H9 (cell line): ENCODE measurements at regions not wholly inside any gene's neighbourhood (a gene's known extent, or its start where the extent isn't known, plus 50 kb on each side); places are given as distances from the start of the nearest gene placed in this dataset.

ENCODE experiments used
- DNase-seq: peaks from one replicate; pipeline ENCODE4 v3.0.0-alpha.2; 2017
- H2AFZ ChIP-seq: one replicate; pipeline ENCODE4 v1.6.1; 2013; ENCODE audit warnings: mild to moderate bottlenecking, low read length, control low read depth, moderate library complexity
- H2AK5ac ChIP-seq: 2 replicates; pipeline ENCODE4 v1.6.1; 2013; ENCODE audit warnings: low read length, control low read depth, mixed read lengths; ENCODE audit not compliant: insufficient read length
- H2BK120ac ChIP-seq: one replicate; pipeline ENCODE4 v1.6.1; 2013; ENCODE audit warnings: low read depth, mild to moderate bottlenecking, low read length, control low read depth, inconsistent platforms; ENCODE audit not compliant: poor library complexity, severe bottlenecking
- H2BK12ac ChIP-seq: 2 replicates; pipeline ENCODE4 v1.6.1; 2013; ENCODE audit warnings: low read length, control low read depth, mixed read lengths, low read depth; ENCODE audit not compliant: insufficient read length
- H2BK15ac ChIP-seq: 2 replicates; pipeline ENCODE4 v1.6.1; 2013; ENCODE audit warnings: low read depth, low read length, control low read depth
- H2BK20ac ChIP-seq: one replicate; pipeline ENCODE4 v1.6.1; 2013; ENCODE audit warnings: low read depth, mild to moderate bottlenecking, low read length, control low read depth, inconsistent platforms; ENCODE audit not compliant: poor library complexity, severe bottlenecking
- H2BK5ac ChIP-seq: 2 replicates; pipeline ENCODE4 v1.6.1; 2013; ENCODE audit warnings: low read length, control low read depth, mixed read lengths; ENCODE audit not compliant: insufficient read length
- H3K14ac ChIP-seq: 2 replicates; pipeline ENCODE4 v1.6.1; 2013; ENCODE audit warnings: low read length, control low read depth; ENCODE audit not compliant: insufficient read depth
- H3K18ac ChIP-seq: 2 replicates; pipeline ENCODE4 v1.6.1; 2013; ENCODE audit warnings: low read depth, mild to moderate bottlenecking, mixed read lengths, low read length, control low read depth; ENCODE audit not compliant: insufficient read length
- H3K23ac ChIP-seq: 2 replicates; pipeline ENCODE4 v1.6.1; 2013; ENCODE audit warnings: low read length, control low read depth, mixed read lengths, low read depth; ENCODE audit not compliant: insufficient read length
- H3K23me2 ChIP-seq: 2 replicates; pipeline ENCODE4 v1.6.1; 2013; ENCODE audit warnings: low read depth, mild to moderate bottlenecking, mixed read lengths, low read length, control low read depth; ENCODE audit not compliant: insufficient read length, poor library complexity, severe bottlenecking
- H3K27ac ChIP-seq: 2 replicates; pipeline ENCODE4 v1.5.1; 2013; ENCODE audit warnings: low read length, control low read depth, mixed read lengths, low read depth; ENCODE audit not compliant: insufficient read length
- H3K27me3 ChIP-seq: 2 replicates; pipeline ENCODE4 v1.6.1; 2013; ENCODE audit warnings: low read length, control low read depth, inconsistent platforms; ENCODE audit not compliant: insufficient read depth
- H3K4ac ChIP-seq: 2 replicates; pipeline ENCODE4 v1.6.1; 2013; ENCODE audit warnings: low read depth, mild to moderate bottlenecking, control low read depth, inconsistent platforms, low read length, moderate library complexity
- H3K4me1 ChIP-seq: 2 replicates; pipeline ENCODE4 v1.6.1; 2013; ENCODE audit warnings: low read length, control low read depth, inconsistent platforms; ENCODE audit not compliant: insufficient read depth
- H3K4me2 ChIP-seq: 2 replicates; pipeline ENCODE4 v1.6.1; 2013; ENCODE audit warnings: low read length, control low read depth, mixed read lengths; ENCODE audit not compliant: insufficient read length, insufficient read depth
- H3K56ac ChIP-seq: 2 replicates; pipeline ENCODE4 v1.6.1; 2013; ENCODE audit warnings: low read depth, mild to moderate bottlenecking, mixed read lengths, low read length, control low read depth; ENCODE audit not compliant: insufficient read length
- H3K79me1 ChIP-seq: 2 replicates; pipeline ENCODE4 v1.6.1; 2013; ENCODE audit warnings: low read depth, mild to moderate bottlenecking, moderate library complexity, low read length, control low read depth, inconsistent platforms; ENCODE audit not compliant: insufficient read depth, poor library complexity, severe bottlenecking
- H3K79me2 ChIP-seq: 2 replicates; pipeline ENCODE4 v1.6.1; 2013; ENCODE audit warnings: low read length, control low read depth, inconsistent platforms; ENCODE audit not compliant: insufficient read depth
- H3K9ac ChIP-seq: 2 replicates; pipeline ENCODE4 v1.6.1; 2013; ENCODE audit warnings: low read length, control low read depth, mixed read lengths; ENCODE audit not compliant: insufficient read length; ENCODE audit errors: extremely low read depth
- H3K9me3 ChIP-seq: one replicate; pipeline ENCODE4 v1.6.1; 2013; ENCODE audit warnings: low read depth, low read length, inconsistent platforms; ENCODE audit not compliant: control insufficient read depth
- H3T11ph ChIP-seq: one replicate; pipeline ENCODE4 v1.6.1; 2013; ENCODE audit warnings: mild to moderate bottlenecking, low read length, control low read depth, inconsistent platforms
- H4K20me1 ChIP-seq: one replicate; pipeline ENCODE4 v1.6.1; 2013; ENCODE audit not compliant: control insufficient read depth, insufficient read length, insufficient read depth
- H4K5ac ChIP-seq: 2 replicates; pipeline ENCODE4 v1.6.1; 2013; ENCODE audit warnings: low read depth, mild to moderate bottlenecking, mixed read lengths, low read length, control low read depth; ENCODE audit not compliant: insufficient read length
- H4K8ac ChIP-seq: replicated peaks from 2 replicates; pipeline ENCODE4 v1.6.1; 2013; ENCODE audit warnings: low read length, control low read depth, mixed read lengths, low read depth; ENCODE audit not compliant: insufficient read length
- H4K91ac ChIP-seq: 2 replicates; pipeline ENCODE4 v1.6.1; 2013; ENCODE audit warnings: low read depth, mild to moderate bottlenecking, moderate library complexity, mixed read lengths, low read length, control low read depth; ENCODE audit not compliant: insufficient read length
- H3K27ac Mint-ChIP-seq, 3 experiments: 2 replicates in 2 of 3; 3 replicates in 1 of 3; pipeline ENCODE4 v1.8.0; 2020 to 2021; ENCODE audit warnings: mixed read lengths in 3 of 3, mild to moderate bottlenecking in 1 of 3, moderate library complexity in 1 of 3
- H3K27me3 Mint-ChIP-seq: 2 replicates; pipeline ENCODE4 v1.8.0; 2021; ENCODE audit warnings: low read depth, mild to moderate bottlenecking, moderate library complexity, mixed read lengths
- H3K36me3 Mint-ChIP-seq, 3 experiments: 2 replicates in 2 of 3; 3 replicates in 1 of 3; pipeline ENCODE4 v1.8.0; 2020 to 2021; ENCODE audit warnings: low read depth in 3 of 3, mixed read lengths in 3 of 3; ENCODE audit not compliant: insufficient read depth in 1 of 3
- H3K4me1 Mint-ChIP-seq, 2 experiments: 2 replicates each; pipeline ENCODE4 v1.8.0; 2020; ENCODE audit warnings: mixed read lengths in 2 of 2
- H3K4me3 Mint-ChIP-seq, 2 experiments: 2 replicates in 1 of 2; 3 replicates in 1 of 2; pipeline ENCODE4 v1.8.0; 2020 to 2021; ENCODE audit warnings: mild to moderate bottlenecking in 2 of 2, mixed read lengths in 2 of 2, moderate library complexity in 1 of 2
- H3K9me3 Mint-ChIP-seq, 2 experiments: 2 replicates in 1 of 2; 3 replicates in 1 of 2; pipeline ENCODE4 v1.8.0; 2020; ENCODE audit warnings: mild to moderate bottlenecking in 2 of 2, mixed read lengths in 2 of 2, moderate library complexity in 1 of 2
- CTCF ChIP-seq: fragments of 200-600 bp; sonication (generic); conservative IDR thresholded peaks from 3 replicates; pipeline ENCODE4 v1.8.0; 2021; ENCODE audit warnings: antibody characterized with exemption, mild to moderate bottlenecking
- WGBS: extraction: QIAGEN DNeasy Blood & Tissue Kit; methylation state at CpG from one replicate; pipeline ENCODE4 v1.1.7; 2013; ENCODE audit warnings: missing lambda C conversion rate, low lambda C conversion rate, mixed read lengths; ENCODE audit not compliant: insufficient read length; ENCODE audit errors: extremely low coverage; 5-methylcytosine and 5-hydroxymethylcytosine counted together

- Histone ChIP-seq H2BK120ac (no peak overlapping the region), H3K27me3 (no peaks in the 10 kb centered on the region), H3K23me2 (no peaks in the 10 kb centered on the region), H3K4me1 (no peaks in the 10 kb centered on the region), H3K9ac (no peak overlapping the region), H3K4ac (no peak overlapping the region), H3K23ac (no peak overlapping the region), H3K27ac (no peak overlapping the region), H2AFZ (no peak overlapping the region), H2BK20ac (no peak overlapping the region), H3T11ph (no peak overlapping the region), H2BK15ac (no peak overlapping the region), H3K79me2 (no peaks in the 10 kb centered on the region), H3K4me2 (no peak overlapping the region), H3K56ac (no peak overlapping the region), H3K18ac (no peak overlapping the region), H2BK5ac (no peak overlapping the region), H4K8ac (no peak overlapping the region), H4K91ac (no peak overlapping the region), H3K9me3 (no peaks in the 10 kb centered on the region), H4K20me1 (no peaks in the 10 kb centered on the region), H3K79me1 (no peaks in the 10 kb centered on the region), H2AK5ac (no peak overlapping the region), H4K5ac (no peak overlapping the region), H2BK12ac (no peak overlapping the region), H3K14ac (no peak overlapping the region)
- H3K4me3 Mint-ChIP-seq, result no peak overlapping the region
- H3K27me3 Mint-ChIP-seq, result no peaks in the 10 kb centered on the region; the same call in 1 of the 2 replicates
- H3K36me3 Mint-ChIP-seq, result no peaks in the 10 kb centered on the region
- DNase-seq, result no peak
- no peak overlapping the region for H3K27ac Mint-ChIP-seq
- WGBS, result no CpG with 5 or more reads among the region's 5 CpGs
- H3K9me3 Mint-ChIP-seq, result no peaks in the 10 kb centered on the region
- TF ChIP-seq CTCF, result no peak
- H3K4me1 Mint-ChIP-seq, result peaks cover 5 to 6% of the 10 kb centered on the region in 2 experiments; a peak in 3 of 4 replicates
Observed at GRCh38 chr2:70369082-70369481, 67.2 kb upstream of the FAM136A start.
